Tibial artery (tissue), 4 donors: ENCODE measurements at regions not wholly inside any gene's neighbourhood (a gene's known extent, or its start where the extent isn't known, plus 50 kb on each side); places are given as distances from the start of the nearest gene placed in this dataset.

ENCODE experiments used
- DNase-seq, 2 donors: peaks; one replicate each; pipeline ENCODE4 v3.0.0-alpha.2; 2019
- H3K27ac ChIP-seq, 2 donors: fragments of 200-600 bp; sonication (generic) in 1 of 2; 1 replicate in 1 of 2; 2 replicates in 1 of 2; pipeline ENCODE4 v1.5.1; 2018 to 2019; ENCODE audit warnings: mild to moderate bottlenecking in 1 of 2
- H3K27me3 ChIP-seq, 2 donors: fragments of 200-600 bp; sonication (generic) in 1 of 2; one replicate each; pipeline versions ENCODE4 v1.5.1 to v1.6.0; 2016 to 2019
- H3K36me3 ChIP-seq, 3 donors: fragments of 200-600 bp; sonication (generic) in 2 of 3; one replicate each; pipeline ENCODE4 v1.5.1; 2016 to 2019; ENCODE audit warnings: mild to moderate bottlenecking in 2 of 3
- H3K4me1 ChIP-seq, 4 donors: fragments of 200-600 bp; sonication (generic) in 2 of 4; 1 replicate in 3 of 4; 2 replicates in 1 of 4; pipeline ENCODE4 v1.5.1; 2016 to 2019
- H3K4me3 ChIP-seq, 2 donors: fragments of 200-600 bp; sonication (generic) in 1 of 2; 1 replicate in 1 of 2; 2 replicates in 1 of 2; pipeline ENCODE4 v1.5.1; 2018 to 2019; ENCODE audit warnings: mild to moderate bottlenecking in 2 of 2
- H3K9me3 ChIP-seq, 3 donors: fragments of 200-600 bp; sonication (generic) in 1 of 3; one replicate each; pipeline ENCODE4 v1.5.1; 2016 to 2019
- intact Hi-C: fragments of 100-400 bp; cut with DNase I; formaldehyde crosslinking; loops from one replicate; pipeline ENCODE4 v1.15.0; 2023; ENCODE audit warnings: low total_unique reads
- TF ChIP-seq, protein P1 (sequence below), 2 experiments: fragments of 200-600 bp in 1 of 2; fragments of 450-650 bp in 1 of 2; IDR thresholded peaks; one replicate each; pipeline ENCODE4 v1.5.1; 2017 to 2019; ENCODE audit warnings: antibody characterized with exemption in 2 of 2, mild to moderate bottlenecking in 1 of 2, moderate library complexity in 1 of 2

DNA sequence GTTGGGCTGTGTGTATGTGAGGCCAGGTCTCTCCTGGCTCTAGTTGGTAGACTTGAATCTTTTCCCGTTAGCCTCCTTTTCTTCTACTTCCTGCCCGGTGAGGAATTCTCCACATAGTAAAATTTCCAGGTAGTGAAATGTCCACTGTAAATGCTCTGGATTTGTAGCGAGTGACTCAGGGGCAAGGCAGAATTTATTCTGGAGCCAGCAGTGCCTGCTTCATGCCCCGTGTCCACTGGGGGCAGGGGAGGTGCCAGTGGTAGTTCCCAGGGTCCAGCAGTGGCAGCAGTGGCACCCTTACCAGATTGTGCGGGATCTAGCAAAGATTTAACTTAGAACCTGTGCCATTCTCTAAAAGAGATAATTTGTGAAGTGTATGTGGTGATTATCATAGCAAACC is 74.5 kb upstream of the USP24 start:
- TF ChIP-seq, protein P1, sequence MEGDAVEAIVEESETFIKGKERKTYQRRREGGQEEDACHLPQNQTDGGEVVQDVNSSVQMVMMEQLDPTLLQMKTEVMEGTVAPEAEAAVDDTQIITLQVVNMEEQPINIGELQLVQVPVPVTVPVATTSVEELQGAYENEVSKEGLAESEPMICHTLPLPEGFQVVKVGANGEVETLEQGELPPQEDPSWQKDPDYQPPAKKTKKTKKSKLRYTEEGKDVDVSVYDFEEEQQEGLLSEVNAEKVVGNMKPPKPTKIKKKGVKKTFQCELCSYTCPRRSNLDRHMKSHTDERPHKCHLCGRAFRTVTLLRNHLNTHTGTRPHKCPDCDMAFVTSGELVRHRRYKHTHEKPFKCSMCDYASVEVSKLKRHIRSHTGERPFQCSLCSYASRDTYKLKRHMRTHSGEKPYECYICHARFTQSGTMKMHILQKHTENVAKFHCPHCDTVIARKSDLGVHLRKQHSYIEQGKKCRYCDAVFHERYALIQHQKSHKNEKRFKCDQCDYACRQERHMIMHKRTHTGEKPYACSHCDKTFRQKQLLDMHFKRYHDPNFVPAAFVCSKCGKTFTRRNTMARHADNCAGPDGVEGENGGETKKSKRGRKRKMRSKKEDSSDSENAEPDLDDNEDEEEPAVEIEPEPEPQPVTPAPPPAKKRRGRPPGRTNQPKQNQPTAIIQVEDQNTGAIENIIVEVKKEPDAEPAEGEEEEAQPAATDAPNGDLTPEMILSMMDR (IDR thresholded peaks at IDR 0.05), result no peak
- intact Hi-C loops, result loop anchor here (5.0 to 10.0 kb wide), 2 partner anchors 155 to 1293 kb away; no protein-coding TSS in a partner anchor
- H3K4me3 ChIP-seq, result no peak overlapping the region
- no peaks in the 10 kb centered on the region for H3K27me3 ChIP-seq
- no peak for DNase-seq
- no peaks in the 10 kb centered on the region for H3K36me3 ChIP-seq
- H3K27ac ChIP-seq, result no peak overlapping the region
- peaks cover 0 to 9% (median 3%) of the 10 kb centered on the region in 4 donors for H3K4me1 ChIP-seq
- no peaks in the 10 kb centered on the region for H3K9me3 ChIP-seq

DNA sequence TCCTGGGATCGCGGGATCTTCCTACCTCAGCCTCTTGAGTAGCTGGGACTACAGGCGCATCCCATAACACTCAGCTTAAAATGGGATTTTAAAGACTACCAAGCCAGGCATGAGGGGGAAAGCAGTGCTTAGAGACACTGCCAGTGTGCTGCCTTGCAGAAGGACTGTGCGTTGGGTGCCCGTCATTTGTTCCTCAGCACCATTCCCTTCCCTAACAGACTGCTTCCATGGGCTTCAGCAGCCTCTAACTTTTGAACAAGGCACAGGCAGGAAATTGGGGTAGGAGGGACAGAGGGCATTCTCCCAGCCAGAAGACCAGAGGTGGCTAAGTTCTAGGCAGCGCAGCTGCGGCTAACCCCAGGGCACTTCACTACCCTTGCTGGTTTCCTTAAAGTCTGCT is 73.9 kb upstream of the USP24 start:
- DNase-seq, result no peak
- H3K4me3 ChIP-seq, result no peak overlapping the region
- intact Hi-C loops, result loop anchor here (5.0 to 10.0 kb wide), 2 partner anchors 156 to 1293 kb away; no protein-coding TSS in a partner anchor
- H3K9me3 ChIP-seq, result no peaks in the 10 kb centered on the region
- TF ChIP-seq, protein P1 (IDR thresholded peaks at IDR 0.05), result no peak
- H3K36me3 ChIP-seq, result no peaks in the 10 kb centered on the region
- no peaks in the 10 kb centered on the region for H3K27me3 ChIP-seq
- H3K27ac ChIP-seq, result peak overlapping the region in 1 of 2 donors; percentile 51
- peaks cover 0 to 9% (median 3%) of the 10 kb centered on the region in 4 donors for H3K4me1 ChIP-seq

DNA sequence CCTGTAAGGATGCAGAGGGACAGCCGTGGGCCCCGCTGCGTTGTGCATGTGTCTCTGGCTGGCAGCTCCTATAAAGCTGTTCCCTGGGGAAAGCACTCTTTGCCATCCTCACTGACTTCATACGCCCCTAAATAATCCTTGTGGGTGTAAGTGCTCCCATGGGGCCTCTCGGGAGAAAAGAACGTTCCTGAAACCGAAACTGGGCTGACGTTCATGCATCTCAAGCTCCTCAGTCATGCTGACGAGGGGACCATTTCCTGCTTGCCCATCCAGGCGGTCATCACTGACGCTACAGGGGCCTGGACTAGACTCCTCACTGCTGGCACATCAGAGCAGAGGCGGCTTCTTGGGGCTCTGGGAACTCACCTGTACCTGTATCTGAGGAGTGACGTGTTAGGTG is 73.1 kb upstream of the USP24 start:
- Histone ChIP-seq H3K4me3 (peak overlapping the region; percentile 41 to 47), H3K27me3 (no peaks in the 10 kb centered on the region), H3K4me1 (peaks cover 0 to 9% (median 3%) of the 10 kb centered on the region in 4 donors), H3K36me3 (no peaks in the 10 kb centered on the region), H3K9me3 (no peaks in the 10 kb centered on the region), H3K27ac (peak overlapping the region; percentile 36 to 51)
- DNase-seq, result peak; percentile 49 to 89
- TF ChIP-seq, protein P1 (IDR thresholded peaks at IDR 0.05), result no peak
- intact Hi-C loops, result loop anchor here (5.0 to 10.0 kb wide), 2 partner anchors 157 to 1294 kb away; no protein-coding TSS in a partner anchor

DNA sequence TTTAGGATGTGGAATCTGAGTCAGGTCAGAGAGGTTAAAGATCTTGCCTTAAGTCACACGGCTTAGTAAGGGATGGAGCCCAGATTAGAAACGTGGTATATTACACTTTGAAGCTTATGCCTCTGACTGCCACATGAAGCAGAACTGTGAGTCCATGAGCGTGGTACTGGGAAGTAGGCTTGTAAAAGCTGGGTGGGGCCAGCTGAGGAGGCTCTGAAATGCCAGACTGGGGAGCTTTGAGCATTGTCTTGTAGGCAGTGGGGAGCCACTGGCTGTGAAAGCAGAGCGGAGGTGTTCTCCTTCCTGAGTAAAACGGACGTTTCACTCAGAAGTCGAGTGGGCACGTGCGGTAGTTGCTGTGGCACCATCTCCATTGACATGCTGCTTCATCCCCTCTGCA is 72.6 kb upstream of the USP24 start:
- H3K27me3 ChIP-seq, result no peaks in the 10 kb centered on the region
- no peak for DNase-seq
- TF ChIP-seq, protein P1 (IDR thresholded peaks at IDR 0.05), result peak in 1 of 2 experiments; percentile 4
- intact Hi-C loops, result loop anchor here (5.0 to 10.0 kb wide), 2 partner anchors 157 to 1295 kb away; no protein-coding TSS in a partner anchor
- H3K9me3 ChIP-seq, result no peaks in the 10 kb centered on the region
- H3K4me3 ChIP-seq, result peak overlapping the region; percentile 41 to 47
- peaks cover 0 to 9% (median 3%) of the 10 kb centered on the region in 4 donors for H3K4me1 ChIP-seq
- H3K36me3 ChIP-seq, result no peaks in the 10 kb centered on the region
- peak overlapping the region; percentile 36 to 51 for H3K27ac ChIP-seq

DNA sequence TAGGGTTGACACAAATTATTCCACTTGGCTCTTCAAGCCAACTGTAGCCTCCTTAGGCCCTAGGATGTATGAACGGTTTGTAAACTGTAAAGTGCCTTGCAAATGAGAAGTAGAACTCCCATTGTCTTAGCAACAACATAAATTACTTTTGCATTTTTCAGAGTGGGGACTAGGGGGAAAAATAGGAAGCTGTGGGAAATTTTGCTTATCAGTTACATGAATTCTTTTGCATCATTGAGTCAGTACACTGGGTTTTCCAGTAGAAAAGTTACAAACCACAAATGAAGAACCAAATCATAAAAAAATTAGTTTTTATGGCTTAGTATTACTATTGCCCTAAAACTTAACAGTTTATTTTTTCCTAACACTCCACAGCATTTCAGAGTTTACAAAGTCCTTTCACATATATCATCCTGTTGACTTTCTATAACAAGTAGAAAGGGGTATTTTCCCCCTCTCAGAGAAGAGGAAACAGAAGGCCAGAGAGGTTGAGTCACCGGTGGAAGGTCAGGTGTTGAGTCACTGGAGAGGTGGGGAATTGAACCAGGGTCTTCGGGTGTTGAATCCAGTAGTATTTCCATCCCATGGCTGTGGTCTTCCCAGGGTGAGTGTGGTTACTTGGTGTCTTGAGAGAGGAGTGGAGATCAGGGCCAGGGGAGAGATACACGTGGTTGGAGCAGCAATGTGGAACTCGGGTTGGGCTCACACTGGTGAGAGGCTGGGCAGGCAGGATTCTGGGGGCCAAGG is 71.9 kb upstream of the USP24 start:
- no peak for DNase-seq
- Histone ChIP-seq H3K4me3 (no peak overlapping the region), H3K9me3 (no peaks in the 10 kb centered on the region), H3K4me1 (peaks cover 0 to 9% (median 3%) of the 10 kb centered on the region in 4 donors), H3K27ac (peak overlapping the region in 1 of 2 donors; percentile 51), H3K27me3 (no peaks in the 10 kb centered on the region), H3K36me3 (no peaks in the 10 kb centered on the region)
- TF ChIP-seq, protein P1 (IDR thresholded peaks at IDR 0.05), result no peak
- intact Hi-C loops, result loop anchor here (5.0 to 10.0 kb wide), 2 partner anchors 158 to 1295 kb away; no protein-coding TSS in a partner anchor
